ENCODE measurements at regions not wholly inside any gene's neighbourhood (a gene's known extent, or its start where the extent isn't known, plus 50 kb on each side); places are given as distances from the start of the nearest gene placed in this dataset.

GRCh38 chr10:4382811-4383210, 443.2 kb upstream of the AKR1E2 start:
- DNase-seq (no peak), ATAC-seq (ENCODE audit: insufficient read depth, low read depth) (no peak)
- Histone ChIP-seq H3K27ac (ENCODE audit: low read length) (no peak overlapping the region), H3K79me2 (ENCODE audit: insufficient read depth, low read length) (no peaks in the 10 kb centered on the region), H3K27me3 (ENCODE audit: insufficient read depth, low read length, poor library complexity) (no peaks in the 10 kb centered on the region), H3K4me1 (ENCODE audit: insufficient read depth, low read length) (no peaks in the 10 kb centered on the region), H3K4me3 (ENCODE audit: low read depth in 1 of 2, low read length in 2 of 2) (no peak overlapping the region), H3K4me2 (ENCODE audit: insufficient read depth, low read length) (no peak overlapping the region), H3K9ac (ENCODE audit: low read depth, low read length) (no peak overlapping the region), H4K20me1 (ENCODE audit: insufficient read depth, low read length) (no peaks in the 10 kb centered on the region), H2AFZ (ENCODE audit: low read depth, low read length) (no peak overlapping the region), H3K9me3 (ENCODE audit: insufficient read depth, low read length, severe bottlenecking) (no peaks in the 10 kb centered on the region), H3K36me3 (ENCODE audit: insufficient read depth, low read length) (no peaks in the 10 kb centered on the region)
- TF ChIP-seq CTCF (IDR thresholded peaks at IDR 0.05; ENCODE audit: borderline replicate concordance, extremely low read depth, low read length, poor library complexity, severe bottlenecking) (no peak), EZH2 (IDR thresholded peaks at IDR 0.05; ENCODE audit: borderline replicate concordance, low read depth, low read length, severe bottlenecking) (no peak)

GRCh38 chr10:4373612-4374011, 452.4 kb upstream of the AKR1E2 start:
- Histone ChIP-seq H3K27me3 (ENCODE audit: insufficient read depth, low read length, poor library complexity) (no peaks in the 10 kb centered on the region), H4K20me1 (ENCODE audit: insufficient read depth, low read length) (no peaks in the 10 kb centered on the region), H3K4me2 (ENCODE audit: insufficient read depth, low read length) (no peak overlapping the region), H3K9me3 (ENCODE audit: insufficient read depth, low read length, severe bottlenecking) (no peaks in the 10 kb centered on the region), H3K4me1 (ENCODE audit: insufficient read depth, low read length) (no peaks in the 10 kb centered on the region), H2AFZ (ENCODE audit: low read depth, low read length) (no peak overlapping the region), H3K27ac (ENCODE audit: low read length) (no peak overlapping the region), H3K9ac (ENCODE audit: low read depth, low read length) (no peak overlapping the region), H3K36me3 (ENCODE audit: insufficient read depth, low read length) (no peaks in the 10 kb centered on the region), H3K79me2 (ENCODE audit: insufficient read depth, low read length) (no peaks in the 10 kb centered on the region), H3K4me3 (ENCODE audit: low read depth in 1 of 2, low read length in 2 of 2) (no peak overlapping the region)
- TF ChIP-seq CTCF (IDR thresholded peaks at IDR 0.05; ENCODE audit: borderline replicate concordance, extremely low read depth, low read length, poor library complexity, severe bottlenecking) (no peak), EZH2 (IDR thresholded peaks at IDR 0.05; ENCODE audit: borderline replicate concordance, low read depth, low read length, severe bottlenecking) (no peak)
- DNase-seq (no peak), ATAC-seq (ENCODE audit: insufficient read depth, low read depth) (no peak)

GRCh38 chr10:4373098-4373497, 452.9 kb upstream of the AKR1E2 start:
- H3K9ac ChIP-seq (ENCODE audit: low read depth, low read length): no peak overlapping the region
- no peaks in the 10 kb centered on the region for H3K9me3 ChIP-seq (ENCODE audit: insufficient read depth, low read length, severe bottlenecking)
- H2AFZ ChIP-seq (ENCODE audit: low read depth, low read length): no peak overlapping the region
- DNase-seq (no peak), ATAC-seq (ENCODE audit: insufficient read depth, low read depth) (no peak)
- H3K36me3 ChIP-seq (ENCODE audit: insufficient read depth, low read length): no peaks in the 10 kb centered on the region
- H3K4me1 ChIP-seq (ENCODE audit: insufficient read depth, low read length): no peaks in the 10 kb centered on the region
- H3K79me2 ChIP-seq (ENCODE audit: insufficient read depth, low read length): no peaks in the 10 kb centered on the region
- no peak for TF ChIP-seq EZH2 (IDR thresholded peaks at IDR 0.05; ENCODE audit: borderline replicate concordance, low read depth, low read length, severe bottlenecking)
- H3K4me3 ChIP-seq (ENCODE audit: low read depth in 1 of 2, low read length in 2 of 2): no peak overlapping the region
- no peaks in the 10 kb centered on the region for H4K20me1 ChIP-seq (ENCODE audit: insufficient read depth, low read length)
- no peaks in the 10 kb centered on the region for H3K27me3 ChIP-seq (ENCODE audit: insufficient read depth, low read length, poor library complexity)
- H3K27ac ChIP-seq (ENCODE audit: low read length): no peak overlapping the region
- no peak overlapping the region for H3K4me2 ChIP-seq (ENCODE audit: insufficient read depth, low read length)

- Histone ChIP-seq H2AFZ (ENCODE audit: low read depth, low read length) (no peak overlapping the region), H3K4me1 (ENCODE audit: insufficient read depth, low read length) (no peaks in the 10 kb centered on the region), H3K4me3 (ENCODE audit: low read depth in 1 of 2, low read length in 2 of 2) (no peak overlapping the region), H4K20me1 (ENCODE audit: insufficient read depth, low read length) (no peaks in the 10 kb centered on the region), H3K27me3 (ENCODE audit: insufficient read depth, low read length, poor library complexity) (no peaks in the 10 kb centered on the region), H3K79me2 (ENCODE audit: insufficient read depth, low read length) (no peaks in the 10 kb centered on the region), H3K9ac (ENCODE audit: low read depth, low read length) (no peak overlapping the region), H3K36me3 (ENCODE audit: insufficient read depth, low read length) (no peaks in the 10 kb centered on the region), H3K9me3 (ENCODE audit: insufficient read depth, low read length, severe bottlenecking) (no peaks in the 10 kb centered on the region), H3K27ac (ENCODE audit: low read length) (no peak overlapping the region), H3K4me2 (ENCODE audit: insufficient read depth, low read length) (no peak overlapping the region)
- peak; percentile 63 for ATAC-seq (ENCODE audit: insufficient read depth, low read depth)
- no peak for DNase-seq
- TF ChIP-seq CTCF (IDR thresholded peaks at IDR 0.05; ENCODE audit: borderline replicate concordance, extremely low read depth, low read length, poor library complexity, severe bottlenecking) (no peak), EZH2 (IDR thresholded peaks at IDR 0.05; ENCODE audit: borderline replicate concordance, low read depth, low read length, severe bottlenecking) (no peak)
These were observed 453.4 kb upstream of the AKR1E2 start for GRCh38 chr10:4372601-4373000.

Measured in DND-41 (cell line).